Retinal pigment epithelial cell (primary cell): ENCODE measurements at regions not wholly inside any gene's neighbourhood (a gene's known extent, or its start where the extent isn't known, plus 50 kb on each side); places are given as distances from the start of the nearest gene placed in this dataset.
"Not testable (repeated sequence)": the region's sequence is repeated elsewhere in the genome, so short reads cannot be mapped to it uniquely, and the experiment has no call there.

Experiments used
- DNase-seq: peaks from one replicate; pipeline ENCODE4 v3.0.0-alpha.2; 2010; ENCODE audit warnings: low read depth
- H3K4me3 ChIP-seq: 2 replicates; pipeline ENCODE4 v1.5.1; 2011; ENCODE audit warnings: mild to moderate bottlenecking, low read length, control low read depth, moderate library complexity
- TF ChIP-seq, protein P1 (sequence below): conservative IDR thresholded peaks from 2 replicates; pipeline ENCODE4 v1.5.1; 2011; ENCODE audit warnings: low read depth, low read length, control low read depth, inconsistent platforms

DNA sequence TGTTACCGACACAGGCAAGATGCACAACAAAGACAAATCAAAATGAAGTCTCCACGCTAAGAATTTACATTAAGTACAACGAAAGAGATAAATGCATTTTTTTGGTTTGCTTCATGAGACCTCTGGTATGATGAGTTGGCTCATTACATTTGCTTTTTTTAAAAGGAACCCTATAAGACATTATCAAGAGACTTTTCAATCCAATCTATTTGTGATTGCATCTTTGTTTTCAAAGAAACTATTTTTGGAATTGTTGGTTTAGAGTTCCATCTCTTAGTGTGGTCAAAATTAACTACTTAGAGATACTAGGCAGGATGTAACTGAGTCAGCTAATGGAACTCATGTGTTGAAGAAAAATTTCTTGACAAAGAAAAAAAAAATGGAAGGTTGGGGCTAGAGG lies 200.1 kb downstream of the ZC3H11B start:
- TF ChIP-seq, protein P1, sequence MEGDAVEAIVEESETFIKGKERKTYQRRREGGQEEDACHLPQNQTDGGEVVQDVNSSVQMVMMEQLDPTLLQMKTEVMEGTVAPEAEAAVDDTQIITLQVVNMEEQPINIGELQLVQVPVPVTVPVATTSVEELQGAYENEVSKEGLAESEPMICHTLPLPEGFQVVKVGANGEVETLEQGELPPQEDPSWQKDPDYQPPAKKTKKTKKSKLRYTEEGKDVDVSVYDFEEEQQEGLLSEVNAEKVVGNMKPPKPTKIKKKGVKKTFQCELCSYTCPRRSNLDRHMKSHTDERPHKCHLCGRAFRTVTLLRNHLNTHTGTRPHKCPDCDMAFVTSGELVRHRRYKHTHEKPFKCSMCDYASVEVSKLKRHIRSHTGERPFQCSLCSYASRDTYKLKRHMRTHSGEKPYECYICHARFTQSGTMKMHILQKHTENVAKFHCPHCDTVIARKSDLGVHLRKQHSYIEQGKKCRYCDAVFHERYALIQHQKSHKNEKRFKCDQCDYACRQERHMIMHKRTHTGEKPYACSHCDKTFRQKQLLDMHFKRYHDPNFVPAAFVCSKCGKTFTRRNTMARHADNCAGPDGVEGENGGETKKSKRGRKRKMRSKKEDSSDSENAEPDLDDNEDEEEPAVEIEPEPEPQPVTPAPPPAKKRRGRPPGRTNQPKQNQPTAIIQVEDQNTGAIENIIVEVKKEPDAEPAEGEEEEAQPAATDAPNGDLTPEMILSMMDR = no peak
- H3K4me3 ChIP-seq = no peak overlapping the region
- no peak for DNase-seq

DNA sequence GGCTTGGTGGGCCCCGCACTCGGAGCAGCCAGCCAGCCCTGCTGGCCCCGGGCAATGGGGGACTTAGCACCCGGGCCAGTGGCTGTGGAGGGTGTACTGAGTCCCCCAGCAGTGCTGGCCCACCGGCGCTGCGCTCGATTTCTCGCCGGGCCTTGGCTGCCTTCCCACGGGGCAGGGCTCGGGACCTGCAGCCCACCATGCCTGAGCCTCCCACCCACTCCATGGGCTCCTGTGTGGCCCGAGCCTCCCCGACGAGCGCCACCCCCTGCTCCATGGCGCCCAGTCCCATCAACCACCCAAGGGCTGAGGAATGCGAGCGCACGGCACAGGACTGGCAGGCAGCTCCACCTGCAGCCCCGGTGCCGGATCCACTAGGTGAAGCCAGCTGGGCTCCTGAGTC lies 202.2 kb downstream of the ZC3H11B start:
- not testable (repeated sequence) for H3K4me3 ChIP-seq, DNase-seq

DNA sequence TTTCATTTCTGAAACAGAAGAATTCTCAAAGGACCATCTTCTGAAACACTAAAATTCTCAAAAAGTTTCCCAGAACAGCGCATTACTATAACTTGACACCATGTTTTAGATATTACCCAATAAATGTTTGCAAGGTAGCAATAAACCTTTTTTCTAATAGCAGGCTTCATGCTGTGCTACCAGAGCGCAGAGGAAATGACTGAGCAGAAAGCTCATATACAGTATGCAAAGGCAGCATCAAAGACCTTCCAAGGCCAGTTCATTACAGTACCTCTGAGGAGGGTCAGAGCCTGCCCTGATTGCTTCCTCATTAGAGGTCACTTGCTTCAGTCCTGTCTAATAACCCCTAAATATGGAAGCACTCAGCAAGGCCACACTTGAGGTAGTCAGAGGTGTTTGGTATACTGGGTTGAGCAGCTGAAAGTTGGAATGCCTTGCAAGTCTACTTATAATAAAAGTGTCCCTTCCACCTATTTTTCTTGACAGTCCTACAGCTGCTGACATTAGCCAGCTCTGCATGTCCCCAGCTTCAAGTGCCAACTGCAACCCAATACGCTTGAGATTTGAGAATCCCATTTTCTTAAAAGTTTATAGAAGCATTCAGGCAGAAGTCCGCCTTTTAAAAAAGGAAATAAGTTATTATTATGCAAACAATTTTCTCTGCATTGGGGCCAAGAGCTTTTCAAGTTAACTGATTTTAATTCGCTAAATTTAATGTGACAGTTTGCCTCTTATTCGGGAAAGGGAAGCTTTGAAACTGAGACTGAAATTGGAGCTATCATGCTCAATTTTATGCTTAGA lies 207.2 kb downstream of the ZC3H11B start:
- TF ChIP-seq, protein P1 = no peak

DNA sequence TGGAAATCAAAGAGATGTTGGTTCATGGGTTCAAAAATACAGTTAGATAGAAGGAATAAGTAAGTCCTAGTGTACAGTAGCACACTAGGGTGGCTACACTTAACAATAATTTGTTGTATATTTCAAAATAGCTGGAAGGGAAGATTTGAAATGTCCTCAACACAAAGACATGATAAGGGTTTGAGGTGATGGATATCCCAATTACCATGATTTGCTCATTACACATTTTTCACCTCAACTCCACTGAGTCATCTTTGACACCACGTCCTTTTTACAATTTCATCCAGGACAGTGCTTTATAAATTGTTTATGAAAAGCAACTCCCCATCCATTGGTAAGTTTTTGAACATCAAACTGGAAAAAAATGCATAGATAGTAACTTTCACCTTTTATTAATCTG lies 208.3 kb downstream of the ZC3H11B start:
- no peak for DNase-seq
- TF ChIP-seq, protein P1 = no peak
- no peak overlapping the region for H3K4me3 ChIP-seq

More for the DNA sequence above, 207.2 kb downstream of the ZC3H11B start:
- no peak overlapping the region for H3K4me3 ChIP-seq
- DNase-seq = no peak

DNA sequence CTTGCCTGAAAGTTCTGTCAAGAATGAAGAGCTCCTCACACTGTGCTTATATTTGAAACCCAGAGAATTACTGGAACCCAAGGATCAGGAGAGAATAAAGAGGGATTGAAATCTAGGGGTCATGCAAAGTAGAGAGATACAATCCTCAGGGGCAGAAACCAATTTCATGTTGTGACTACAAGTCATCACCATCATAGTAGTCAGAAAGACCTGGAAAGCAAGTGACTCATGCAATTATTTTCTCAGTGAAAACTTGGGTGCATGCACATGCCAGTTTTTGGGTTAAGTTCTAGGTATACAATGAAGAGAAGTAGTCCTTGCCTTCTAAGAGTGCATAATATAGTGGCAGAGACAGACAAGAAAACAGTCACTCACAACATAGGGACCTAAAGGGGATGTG lies 210.0 kb downstream of the ZC3H11B start:
- DNase-seq = no peak
- no peak overlapping the region for H3K4me3 ChIP-seq
- TF ChIP-seq, protein P1 = no peak

DNA sequence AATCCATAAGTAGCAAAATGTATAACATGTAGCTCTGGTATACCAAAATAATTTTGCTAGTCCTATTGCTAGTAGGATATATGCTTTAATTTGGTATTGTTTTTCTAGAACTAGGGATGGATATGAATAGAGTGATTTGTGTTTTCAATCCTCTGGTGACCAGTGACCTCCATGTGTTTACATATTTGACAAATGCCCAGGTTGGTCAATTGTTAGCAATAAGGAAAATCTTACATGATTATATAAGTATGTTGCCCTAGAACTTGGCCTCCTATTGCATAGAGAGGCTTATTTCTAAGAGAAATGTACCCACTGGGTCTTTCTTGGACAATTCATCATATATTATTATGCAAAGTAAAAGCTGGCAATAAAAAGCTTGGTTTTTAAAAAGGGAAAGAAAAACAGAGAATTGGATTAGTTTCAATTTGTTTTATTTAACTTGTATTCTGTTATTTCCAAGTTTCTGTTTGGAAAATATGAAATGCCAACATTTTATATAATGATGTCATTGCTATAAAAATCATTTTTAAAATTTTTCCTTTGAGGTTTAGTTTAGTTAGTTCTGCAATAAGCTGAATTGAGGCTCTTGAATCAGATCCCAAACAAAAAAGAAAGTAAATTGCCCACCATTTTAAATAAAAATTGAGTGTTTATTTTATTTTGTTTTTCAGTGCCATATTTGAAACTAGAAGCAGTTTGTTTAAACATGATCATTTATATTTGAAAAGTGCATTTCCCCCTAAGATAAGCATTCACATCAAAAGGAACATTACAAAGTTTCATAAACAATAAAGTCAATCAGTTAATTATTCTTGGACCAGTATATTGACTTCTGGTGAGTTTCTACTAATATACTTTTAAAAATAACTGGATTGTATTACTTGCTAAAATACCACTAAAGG lies 210.9 kb downstream of the ZC3H11B start:
- TF ChIP-seq, protein P1 = no peak
- no peak for DNase-seq
- H3K4me3 ChIP-seq = no peak overlapping the region

DNA sequence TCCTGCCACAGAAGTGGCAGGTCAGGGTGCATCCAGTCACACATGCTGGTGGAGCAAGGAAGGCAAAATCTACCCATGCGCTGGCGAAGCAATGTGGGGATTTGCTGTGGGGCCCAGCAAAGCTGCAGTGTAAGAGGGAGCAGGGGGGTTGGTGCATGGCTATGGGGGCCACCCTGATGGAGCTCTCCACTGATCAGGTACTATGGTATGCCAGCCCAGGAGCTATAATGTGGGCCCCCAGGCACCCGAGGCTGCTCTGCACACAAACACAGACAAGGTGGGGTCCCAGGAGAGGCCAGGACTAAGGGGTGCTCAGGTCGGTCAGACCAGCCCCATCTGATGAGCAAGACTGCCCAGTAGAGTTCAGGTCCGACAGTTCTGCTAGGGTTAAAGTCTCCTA lies 213.5 kb downstream of the ZC3H11B start:
- no peak for DNase-seq

More for the DNA sequence above, 213.5 kb downstream of the ZC3H11B start:
- H3K4me3 ChIP-seq = no peak overlapping the region
- TF ChIP-seq, protein P1 = no peak
